Mucosa of descending colon (tissue), 3 donors: ENCODE measurements at regions not wholly inside any gene's neighbourhood (a gene's known extent, or its start where the extent isn't known, plus 50 kb on each side); places are given as distances from the start of the nearest gene placed in this dataset.

ENCODE experiments used
- ATAC-seq: fragments of 200-7000 bp; cut with Tn5 transposase; one replicate; pipeline ENCODE4 v1.9.1; 2020; ENCODE audit warnings: mild to moderate bottlenecking, moderate library complexity
- DNase-seq, 3 donors: peaks; one replicate each; pipeline ENCODE4 v3.0.0-alpha.2; 2020
- H3K36me3 ChIP-seq: fragments of 200-600 bp; one replicate; pipeline ENCODE4 v1.8.0; 2021; ENCODE audit warnings: low read depth, mild to moderate bottlenecking
- H3K4me1 ChIP-seq: fragments of 200-600 bp; one replicate; pipeline ENCODE4 v1.8.0; 2021; ENCODE audit warnings: low read depth, mild to moderate bottlenecking
- H3K4me3 ChIP-seq: fragments of 200-600 bp; one replicate; pipeline ENCODE4 v1.8.0; 2021; ENCODE audit warnings: mild to moderate bottlenecking
- H3K9me3 ChIP-seq: fragments of 200-600 bp; one replicate; pipeline ENCODE4 v1.8.0; 2021; ENCODE audit warnings: mild to moderate bottlenecking
- CTCF ChIP-seq: fragments of 200-600 bp; IDR thresholded peaks from one replicate; pipeline ENCODE4 v1.8.0; 2022; ENCODE audit warnings: antibody characterized with exemption, mild to moderate bottlenecking
- intact Hi-C, 2 donors: fragments of 100-400 bp; cut with DNase I in 1 of 2; cut with micrococcal nuclease in 1 of 2; formaldehyde crosslinking; loops; one replicate each; pipeline versions ENCODE4 v1.11.0 to v1.11.1; 2022; cut with DNase I, micrococcal nuclease
- donor health status: DM: no; HTN: no; CAD: no; lungs with moderate emphysema.
- donor health status: DM: no; HTN: no; CAD: no.
- donor health status: DM: no; HTN: yes; CAD: no.

DNA sequence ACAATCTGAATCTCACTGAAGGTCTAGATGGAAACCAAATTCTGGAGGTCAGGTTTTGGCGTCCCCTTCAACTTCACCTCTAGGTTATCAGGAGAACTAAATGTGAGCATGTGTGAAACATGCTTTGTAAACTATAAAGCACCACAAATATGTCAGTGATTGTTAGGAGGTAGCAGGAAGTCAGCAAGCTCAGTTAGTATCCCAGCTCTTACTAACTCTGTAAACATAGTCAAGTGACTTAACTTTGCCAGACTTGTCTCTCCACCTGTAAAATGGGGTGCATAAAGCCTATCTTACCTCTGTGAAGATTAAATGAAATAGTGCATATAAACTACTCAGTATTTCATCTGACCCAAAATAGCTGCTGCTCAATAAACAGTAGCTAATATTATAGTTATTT is 121.5 kb downstream of the INSIG2 start:
- no peak overlapping the region for H3K4me3 ChIP-seq
- no peaks in the 10 kb centered on the region for H3K4me1 ChIP-seq
- no peak for ATAC-seq
- no peaks in the 10 kb centered on the region for H3K36me3 ChIP-seq
- no peak for DNase-seq
- H3K9me3 ChIP-seq = no peaks in the 10 kb centered on the region
- intact Hi-C loops = no loop called here
- TF ChIP-seq CTCF = no peak

GRCh38 chr2:118207889-118208288 is 119.6 kb downstream of the INSIG2 start:
- intact Hi-C loops = no loop called here
- Histone ChIP-seq H3K36me3 (no peaks in the 10 kb centered on the region), H3K4me1 (no peaks in the 10 kb centered on the region), H3K4me3 (no peak overlapping the region), H3K9me3 (no peaks in the 10 kb centered on the region)
- DNase-seq = no peak
- no peak for ATAC-seq
- no peak for TF ChIP-seq CTCF

- TF ChIP-seq CTCF = peak; percentile 66
- H3K4me3 ChIP-seq = no peak overlapping the region
- DNase-seq (peak in 2 of 3 donors; percentile 33 to 54), ATAC-seq (peak; percentile 60)
- H3K4me1 ChIP-seq = no peaks in the 10 kb centered on the region
- H3K36me3 ChIP-seq = no peaks in the 10 kb centered on the region
- intact Hi-C loops = no loop called here
- no peaks in the 10 kb centered on the region for H3K9me3 ChIP-seq
These were observed 114.5 kb downstream of the INSIG2 start for GRCh38 chr2:118202707-118203303.

GRCh38 chr2:118198268-118198667 is 110.0 kb downstream of the INSIG2 start:
- Histone ChIP-seq H3K9me3 (no peaks in the 10 kb centered on the region), H3K4me1 (no peaks in the 10 kb centered on the region), H3K4me3 (no peak overlapping the region), H3K36me3 (no peaks in the 10 kb centered on the region)
- DNase-seq = no peak
- intact Hi-C loops = no loop called here
- ATAC-seq = no peak
- TF ChIP-seq CTCF = no peak

DNA sequence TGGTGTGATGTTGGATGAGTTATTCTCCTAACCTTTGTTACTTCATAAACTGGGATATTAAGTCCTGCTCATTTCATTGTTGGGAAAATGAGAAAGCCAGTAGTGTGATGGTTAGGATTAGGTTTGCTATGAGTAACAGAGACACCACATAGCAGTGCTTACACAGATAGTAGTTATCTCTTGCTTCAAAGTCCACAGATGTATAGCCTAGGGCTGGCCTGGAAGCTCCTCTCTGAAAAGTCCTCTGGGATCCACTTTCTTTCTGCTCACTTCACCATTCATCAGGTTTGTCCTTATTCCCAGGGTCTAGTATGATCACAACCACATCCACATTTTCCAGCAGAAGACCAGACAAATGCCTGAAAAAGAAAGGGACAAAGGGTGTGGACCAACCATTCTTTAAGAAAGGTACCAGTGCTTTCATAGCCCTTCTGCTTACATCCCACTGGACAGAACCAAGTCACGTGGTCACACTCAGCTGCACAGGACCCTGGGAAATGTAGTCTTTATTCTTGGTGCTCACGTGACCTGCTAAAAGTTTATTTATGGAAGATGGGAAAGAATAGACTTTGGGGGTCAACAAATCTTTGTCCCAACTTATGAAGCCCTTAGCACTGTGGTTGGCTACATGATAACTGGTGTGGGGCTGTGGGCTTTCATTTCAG is 108.9 kb downstream of the INSIG2 start:
- no peak overlapping the region for H3K4me3 ChIP-seq
- DNase-seq (no peak), ATAC-seq (no peak)
- TF ChIP-seq CTCF = no peak
- H3K4me1 ChIP-seq = no peaks in the 10 kb centered on the region
- H3K36me3 ChIP-seq = no peaks in the 10 kb centered on the region
- intact Hi-C loops = no loop called here
- H3K9me3 ChIP-seq = no peaks in the 10 kb centered on the region
